HEK293 (cell line): ENCODE measurements at regions not wholly inside any gene's neighbourhood (a gene's known extent, or its start where the extent isn't known, plus 50 kb on each side); places are given as distances from the start of the nearest gene placed in this dataset.

Source experiments
- CTCF ChIA-PET: fragments of 350-600 bp; formaldehyde crosslinking; extraction: SDS; loops from one replicate; lab custom pipeline; 2021; ENCODE audit warnings: antibody characterized with exemption; lab: Yijun Ruan, JAX
- POLR2A ChIA-PET: fragments of 300-600 bp; formaldehyde crosslinking; extraction: SDS; loops from one replicate; lab custom pipeline; 2020; ENCODE audit warnings: antibody characterized with exemption, inconsistent platforms; lab: Yijun Ruan, JAX
- H3K27ac ChIP-seq: fragments of 200-500 bp; sonication (Bioruptor generic); 2 replicates; pipeline ENCODE4 v1.5.1; 2014; ENCODE audit warnings: low read depth, low read length, control low read depth, inconsistent platforms; ENCODE audit errors: extremely low read depth
- H3K36me3 ChIP-seq, 2 experiments: fragments of 200-500 bp in 1 of 2; sonication (Bioruptor generic) in 1 of 2; 1 replicate in 1 of 2; 2 replicates in 1 of 2; pipeline ENCODE4 v1.5.1; 2014 to 2017; ENCODE audit warnings: inconsistent platforms in 2 of 2, low read length in 2 of 2; ENCODE audit not compliant: control insufficient read depth in 2 of 2, insufficient read depth in 1 of 2
- H3K4me1 ChIP-seq: fragments of 200-500 bp; sonication (Bioruptor generic); 2 replicates; pipeline ENCODE4 v1.5.1; 2014; ENCODE audit warnings: mild to moderate bottlenecking, low read length, inconsistent platforms; ENCODE audit not compliant: control insufficient read depth, insufficient read depth
- H3K4me3 ChIP-seq: 2 replicates; pipeline ENCODE4 v1.5.1; 2011; ENCODE audit warnings: low read depth, mild to moderate bottlenecking, control low read depth, low read length, moderate library complexity
- H3K9me3 ChIP-seq: fragments of 200-500 bp; sonication (Bioruptor generic); 2 replicates; pipeline ENCODE4 v1.5.1; 2014; ENCODE audit warnings: low read depth, low read length, inconsistent platforms; ENCODE audit not compliant: control insufficient read depth, insufficient read depth
- BCL11B ChIP-seq: fragments of 450-650 bp; formaldehyde crosslinking; IDR thresholded peaks from 2 replicates; pipeline ENCODE4 v1.5.1; 2016; ENCODE audit warnings: low read depth, missing biosample characterization, missing genetic modification characterization
- OSR2 ChIP-seq: fragments of 450-650 bp; formaldehyde crosslinking; IDR thresholded peaks from 2 replicates; pipeline ENCODE4 v1.5.1; 2016; ENCODE audit warnings: missing biosample characterization, missing genetic modification characterization
- SALL2 ChIP-seq: fragments of 450-650 bp; formaldehyde crosslinking; IDR thresholded peaks from 2 replicates; pipeline ENCODE4 v1.5.0; 2017; ENCODE audit warnings: missing biosample characterization, mild to moderate bottlenecking, missing genetic modification characterization, borderline replicate concordance
- SP2 ChIP-seq: fragments of 450-650 bp; formaldehyde crosslinking; IDR thresholded peaks from 2 replicates; pipeline ENCODE4 v1.5.1; 2016; ENCODE audit warnings: missing biosample characterization, missing genetic modification characterization
- TRIM28 ChIP-seq: IDR thresholded peaks from 2 replicates; pipeline ENCODE4 v1.6.1; 2011; ENCODE audit warnings: low read length, control low read depth, borderline replicate concordance
- ZBTB20 ChIP-seq: fragments of 450-650 bp; formaldehyde crosslinking; IDR thresholded peaks from 2 replicates; pipeline ENCODE4 v1.5.1; 2016; ENCODE audit warnings: missing biosample characterization, missing genetic modification characterization
- ZBTB8A ChIP-seq: fragments of 450-650 bp; formaldehyde crosslinking; IDR thresholded peaks from 2 replicates; pipeline ENCODE4 v1.5.1; 2016; ENCODE audit warnings: missing biosample characterization, missing genetic modification characterization
- ZFP3 ChIP-seq: fragments of 450-650 bp; formaldehyde crosslinking; IDR thresholded peaks from 2 replicates; pipeline ENCODE4 v1.5.1; 2016; ENCODE audit warnings: low read depth, missing biosample characterization, missing genetic modification characterization
- ZFP37 ChIP-seq: fragments of 450-650 bp; formaldehyde crosslinking; IDR thresholded peaks from 2 replicates; pipeline ENCODE4 v1.5.1; 2016; ENCODE audit warnings: missing biosample characterization, missing genetic modification characterization
- ZNF24 ChIP-seq: fragments of 450-650 bp; formaldehyde crosslinking; IDR thresholded peaks from 2 replicates; pipeline ENCODE4 v1.5.1; 2016; ENCODE audit warnings: missing biosample characterization, missing genetic modification characterization
- ZNF324 ChIP-seq: fragments of 450-650 bp; formaldehyde crosslinking; IDR thresholded peaks from 2 replicates; pipeline ENCODE4 v1.5.1; 2016; ENCODE audit warnings: missing biosample characterization, missing genetic modification characterization
- ZNF335 ChIP-seq: fragments of 450-650 bp; formaldehyde crosslinking; conservative IDR thresholded peaks from 2 replicates; pipeline ENCODE4 v1.5.1; 2016; ENCODE audit warnings: missing biosample characterization, missing genetic modification characterization
- ZNF366 ChIP-seq: fragments of 450-650 bp; formaldehyde crosslinking; conservative IDR thresholded peaks from 2 replicates; pipeline ENCODE4 v1.5.1; 2016; ENCODE audit warnings: missing biosample characterization, missing genetic modification characterization
- ZNF416 ChIP-seq: fragments of 450-650 bp; formaldehyde crosslinking; IDR thresholded peaks from 2 replicates; pipeline ENCODE4 v1.5.1; 2016; ENCODE audit warnings: missing biosample characterization, missing genetic modification characterization
- ZNF530 ChIP-seq: fragments of 450-650 bp; formaldehyde crosslinking; IDR thresholded peaks from 2 replicates; pipeline ENCODE4 v1.5.1; 2016; ENCODE audit warnings: low read depth, missing biosample characterization, missing genetic modification characterization
- ZNF560 ChIP-seq: fragments of 450-650 bp; formaldehyde crosslinking; IDR thresholded peaks from 2 replicates; pipeline ENCODE4 v1.5.1; 2017; ENCODE audit warnings: missing biosample characterization, missing genetic modification characterization, borderline replicate concordance
- ZNF830 ChIP-seq: fragments of 450-650 bp; IDR thresholded peaks from 2 replicates; pipeline ENCODE4 v1.5.0; 2018; ENCODE audit warnings: missing biosample characterization, missing genetic modification characterization, low read depth, mild to moderate bottlenecking, moderate library complexity
- TF ChIP-seq, protein P1 (sequence below): fragments of 450-650 bp; formaldehyde crosslinking; IDR thresholded peaks from 2 replicates; pipeline ENCODE4 v1.5.1; 2017; ENCODE audit warnings: missing biosample characterization, missing genetic modification characterization
- TF ChIP-seq, protein P2 (sequence below): fragments of 450-650 bp; formaldehyde crosslinking; IDR thresholded peaks from 2 replicates; pipeline ENCODE4 v1.5.1; 2016; ENCODE audit warnings: missing biosample characterization, missing genetic modification characterization
- TF ChIP-seq, protein P3 (sequence below): fragments of 450-650 bp; formaldehyde crosslinking; conservative IDR thresholded peaks from 2 replicates; pipeline ENCODE4 v1.5.1; 2016; ENCODE audit warnings: low read depth, missing biosample characterization, missing genetic modification characterization
- TF ChIP-seq, protein P4 (sequence below): fragments of 450-650 bp; formaldehyde crosslinking; IDR thresholded peaks from 2 replicates; pipeline ENCODE4 v1.5.1; 2016; ENCODE audit warnings: missing biosample characterization, missing genetic modification characterization
- TF ChIP-seq, protein P5 (sequence below): fragments of 450-650 bp; formaldehyde crosslinking; IDR thresholded peaks from 2 replicates; pipeline ENCODE4 v1.5.1; 2016; ENCODE audit warnings: missing biosample characterization, missing genetic modification characterization, borderline replicate concordance

DNA sequence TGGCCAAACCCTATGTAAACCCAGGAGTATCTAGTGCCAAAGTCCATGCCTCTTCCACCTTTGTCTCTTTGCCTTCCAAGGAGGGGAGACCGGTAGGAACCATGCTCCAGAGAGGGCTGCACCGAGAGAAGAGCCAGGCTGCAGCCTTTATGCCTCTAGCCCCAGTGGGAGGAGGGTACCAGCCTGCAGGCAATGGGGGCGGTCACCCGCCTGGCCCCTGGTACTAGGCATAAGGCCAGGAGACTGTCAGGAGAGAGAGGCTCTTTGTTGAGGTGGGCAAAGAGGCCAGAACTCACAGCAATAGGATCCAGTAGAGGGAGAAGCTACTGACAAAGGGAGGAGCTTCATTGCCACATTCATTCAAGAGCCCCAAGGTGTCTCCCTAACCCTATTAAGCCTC lies 146.6 kb upstream of the PDE1C start (continued):
- TF ChIP-seq ZNF416 (tag by site-specific recombination) (no peak), ZFP37 (no peak), ZNF24 (tag by site-specific recombination) (no peak), TRIM28 (no peak)

DNA sequence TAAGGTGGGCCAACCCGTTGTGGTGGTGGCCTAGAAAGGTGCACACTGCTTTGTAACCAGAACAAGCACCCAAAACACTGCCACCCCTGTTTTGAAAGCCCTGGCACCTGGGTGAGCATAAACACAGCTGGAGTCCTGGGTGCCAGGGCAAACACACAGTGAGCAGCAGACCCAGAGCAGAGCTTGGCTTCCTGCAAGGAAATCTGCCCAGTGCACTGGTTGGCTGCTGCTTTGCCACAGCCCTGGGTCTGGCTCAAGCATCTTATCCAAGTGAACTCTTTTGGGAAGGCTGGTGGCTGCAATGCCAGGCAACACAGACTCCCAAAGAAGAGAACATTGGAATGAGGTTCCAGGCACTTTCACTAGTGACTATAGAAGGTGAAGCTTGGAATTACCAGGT lies 145.5 kb upstream of the PDE1C start:
- no peaks in the 10 kb centered on the region for H3K36me3 ChIP-seq
- H3K4me3 ChIP-seq: no peak overlapping the region
- no peak for TF ChIP-seq ZFP3 (tag by site-specific recombination)
- ChIA-PET POLR2A (no interaction called here), CTCF (interaction anchor here (0.5 kb wide), 1 partner anchor 50 kb away, joined by 3 read pairs; no protein-coding TSS in a partner anchor)
- H3K4me1 ChIP-seq: no peaks in the 10 kb centered on the region
- no peaks in the 10 kb centered on the region for H3K9me3 ChIP-seq
- H3K27ac ChIP-seq: no peak overlapping the region

DNA sequence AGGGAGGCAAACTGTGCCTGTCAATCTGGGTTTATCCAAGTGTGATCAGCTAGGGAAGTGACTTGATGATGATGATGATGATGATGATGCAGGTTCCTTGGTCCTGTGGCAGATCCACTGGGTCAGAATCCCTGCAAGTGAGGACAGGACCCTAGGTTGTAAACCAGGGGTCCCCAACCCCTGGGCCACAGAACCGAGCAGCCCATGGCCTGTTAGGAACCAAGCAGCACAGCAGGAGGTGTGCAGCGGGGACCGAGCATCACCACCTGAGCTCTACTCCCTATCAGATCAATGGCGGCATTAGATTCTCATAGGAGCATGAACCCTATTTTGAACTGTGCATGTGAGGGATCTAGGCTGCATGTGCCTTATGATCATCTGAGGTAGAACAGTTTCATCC lies 144.7 kb upstream of the PDE1C start:
- no peak overlapping the region for H3K4me3 ChIP-seq
- CTCF ChIA-PET: no interaction called here
- H3K4me1 ChIP-seq: no peaks in the 10 kb centered on the region
- H3K27ac ChIP-seq: no peak overlapping the region
- no peaks in the 10 kb centered on the region for H3K9me3 ChIP-seq
- H3K36me3 ChIP-seq: no peaks in the 10 kb centered on the region
- POLR2A ChIA-PET: no interaction called here
- TF ChIP-seq, protein P1, sequence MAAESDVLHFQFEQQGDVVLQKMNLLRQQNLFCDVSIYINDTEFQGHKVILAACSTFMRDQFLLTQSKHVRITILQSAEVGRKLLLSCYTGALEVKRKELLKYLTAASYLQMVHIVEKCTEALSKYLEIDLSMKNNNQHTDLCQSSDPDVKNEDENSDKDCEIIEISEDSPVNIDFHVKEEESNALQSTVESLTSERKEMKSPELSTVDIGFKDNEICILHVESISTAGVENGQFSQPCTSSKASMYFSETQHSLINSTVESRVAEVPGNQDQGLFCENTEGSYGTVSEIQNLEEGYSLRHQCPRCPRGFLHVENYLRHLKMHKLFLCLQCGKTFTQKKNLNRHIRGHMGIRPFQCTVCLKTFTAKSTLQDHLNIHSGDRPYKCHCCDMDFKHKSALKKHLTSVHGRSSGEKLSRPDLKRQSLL (tag by site-specific recombination): no peak
- TF ChIP-seq ZNF324 (tag by site-specific recombination) (no peak), ZNF335 (tag by site-specific recombination) (no peak), SALL2 (no peak), ZNF560 (tag by site-specific recombination) (no peak), ZNF366 (tag by site-specific recombination) (no peak), BCL11B (tag by site-specific recombination) (no peak), SP2 (tag by site-specific recombination) (no peak), ZBTB8A (tag by site-specific recombination) (no peak), OSR2 (tag by site-specific recombination) (no peak), ZBTB20 (tag by site-specific recombination) (no peak), ZNF530 (tag by site-specific recombination) (no peak), ZNF830 (tag by site-specific recombination) (no peak)
- TF ChIP-seq, protein P2, sequence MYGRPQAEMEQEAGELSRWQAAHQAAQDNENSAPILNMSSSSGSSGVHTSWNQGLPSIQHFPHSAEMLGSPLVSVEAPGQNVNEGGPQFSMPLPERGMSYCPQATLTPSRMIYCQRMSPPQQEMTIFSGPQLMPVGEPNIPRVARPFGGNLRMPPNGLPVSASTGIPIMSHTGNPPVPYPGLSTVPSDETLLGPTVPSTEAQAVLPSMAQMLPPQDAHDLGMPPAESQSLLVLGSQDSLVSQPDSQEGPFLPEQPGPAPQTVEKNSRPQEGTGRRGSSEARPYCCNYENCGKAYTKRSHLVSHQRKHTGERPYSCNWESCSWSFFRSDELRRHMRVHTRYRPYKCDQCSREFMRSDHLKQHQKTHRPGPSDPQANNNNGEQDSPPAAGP: no peak
- TF ChIP-seq, protein P3, sequence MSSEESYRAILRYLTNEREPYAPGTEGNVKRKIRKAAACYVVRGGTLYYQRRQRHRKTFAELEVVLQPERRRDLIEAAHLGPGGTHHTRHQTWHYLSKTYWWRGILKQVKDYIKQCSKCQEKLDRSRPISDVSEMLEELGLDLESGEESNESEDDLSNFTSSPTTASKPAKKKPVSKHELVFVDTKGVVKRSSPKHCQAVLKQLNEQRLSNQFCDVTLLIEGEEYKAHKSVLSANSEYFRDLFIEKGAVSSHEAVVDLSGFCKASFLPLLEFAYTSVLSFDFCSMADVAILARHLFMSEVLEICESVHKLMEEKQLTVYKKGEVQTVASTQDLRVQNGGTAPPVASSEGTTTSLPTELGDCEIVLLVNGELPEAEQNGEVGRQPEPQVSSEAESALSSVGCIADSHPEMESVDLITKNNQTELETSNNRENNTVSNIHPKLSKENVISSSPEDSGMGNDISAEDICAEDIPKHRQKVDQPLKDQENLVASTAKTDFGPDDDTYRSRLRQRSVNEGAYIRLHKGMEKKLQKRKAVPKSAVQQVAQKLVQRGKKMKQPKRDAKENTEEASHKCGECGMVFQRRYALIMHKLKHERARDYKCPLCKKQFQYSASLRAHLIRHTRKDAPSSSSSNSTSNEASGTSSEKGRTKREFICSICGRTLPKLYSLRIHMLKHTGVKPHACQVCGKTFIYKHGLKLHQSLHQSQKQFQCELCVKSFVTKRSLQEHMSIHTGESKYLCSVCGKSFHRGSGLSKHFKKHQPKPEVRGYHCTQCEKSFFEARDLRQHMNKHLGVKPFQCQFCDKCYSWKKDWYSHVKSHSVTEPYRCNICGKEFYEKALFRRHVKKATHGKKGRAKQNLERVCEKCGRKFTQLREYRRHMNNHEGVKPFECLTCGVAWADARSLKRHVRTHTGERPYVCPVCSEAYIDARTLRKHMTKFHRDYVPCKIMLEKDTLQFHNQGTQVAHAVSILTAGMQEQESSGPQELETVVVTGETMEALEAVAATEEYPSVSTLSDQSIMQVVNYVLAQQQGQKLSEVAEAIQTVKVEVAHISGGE (tag by site-specific recombination): no peak
- TF ChIP-seq, protein P4, sequence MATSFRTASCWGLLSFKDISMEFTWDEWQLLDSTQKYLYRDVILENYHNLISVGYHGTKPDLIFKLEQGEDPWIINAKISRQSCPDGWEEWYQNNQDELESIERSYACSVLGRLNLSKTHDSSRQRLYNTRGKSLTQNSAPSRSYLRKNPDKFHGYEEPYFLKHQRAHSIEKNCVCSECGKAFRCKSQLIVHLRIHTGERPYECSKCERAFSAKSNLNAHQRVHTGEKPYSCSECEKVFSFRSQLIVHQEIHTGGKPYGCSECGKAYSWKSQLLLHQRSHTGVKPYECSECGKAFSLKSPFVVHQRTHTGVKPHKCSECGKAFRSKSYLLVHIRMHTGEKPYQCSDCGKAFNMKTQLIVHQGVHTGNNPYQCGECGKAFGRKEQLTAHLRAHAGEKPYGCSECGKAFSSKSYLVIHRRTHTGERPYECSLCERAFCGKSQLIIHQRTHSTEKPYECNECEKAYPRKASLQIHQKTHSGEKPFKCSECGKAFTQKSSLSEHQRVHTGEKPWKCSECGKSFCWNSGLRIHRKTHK (tag by site-specific recombination): no peak
- TF ChIP-seq, protein P5, sequence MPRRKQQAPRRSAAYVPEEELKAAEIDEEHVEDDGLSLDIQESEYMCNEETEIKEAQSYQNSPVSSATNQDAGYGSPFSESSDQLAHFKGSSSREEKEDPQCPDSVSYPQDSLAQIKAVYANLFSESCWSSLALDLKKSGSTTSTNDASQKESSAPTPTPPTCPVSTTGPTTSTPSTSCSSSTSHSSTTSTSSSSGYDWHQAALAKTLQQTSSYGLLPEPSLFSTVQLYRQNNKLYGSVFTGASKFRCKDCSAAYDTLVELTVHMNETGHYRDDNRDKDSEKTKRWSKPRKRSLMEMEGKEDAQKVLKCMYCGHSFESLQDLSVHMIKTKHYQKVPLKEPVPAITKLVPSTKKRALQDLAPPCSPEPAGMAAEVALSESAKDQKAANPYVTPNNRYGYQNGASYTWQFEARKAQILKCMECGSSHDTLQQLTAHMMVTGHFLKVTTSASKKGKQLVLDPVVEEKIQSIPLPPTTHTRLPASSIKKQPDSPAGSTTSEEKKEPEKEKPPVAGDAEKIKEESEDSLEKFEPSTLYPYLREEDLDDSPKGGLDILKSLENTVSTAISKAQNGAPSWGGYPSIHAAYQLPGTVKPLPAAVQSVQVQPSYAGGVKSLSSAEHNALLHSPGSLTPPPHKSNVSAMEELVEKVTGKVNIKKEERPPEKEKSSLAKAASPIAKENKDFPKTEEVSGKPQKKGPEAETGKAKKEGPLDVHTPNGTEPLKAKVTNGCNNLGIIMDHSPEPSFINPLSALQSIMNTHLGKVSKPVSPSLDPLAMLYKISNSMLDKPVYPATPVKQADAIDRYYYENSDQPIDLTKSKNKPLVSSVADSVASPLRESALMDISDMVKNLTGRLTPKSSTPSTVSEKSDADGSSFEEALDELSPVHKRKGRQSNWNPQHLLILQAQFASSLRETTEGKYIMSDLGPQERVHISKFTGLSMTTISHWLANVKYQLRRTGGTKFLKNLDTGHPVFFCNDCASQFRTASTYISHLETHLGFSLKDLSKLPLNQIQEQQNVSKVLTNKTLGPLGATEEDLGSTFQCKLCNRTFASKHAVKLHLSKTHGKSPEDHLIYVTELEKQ (tag by site-specific recombination): no peak
